ENCODE measurements at regions not wholly inside any gene's neighbourhood (a gene's known extent, or its start where the extent isn't known, plus 50 kb on each side); places are given as distances from the start of the nearest gene placed in this dataset.
"Not testable (repeated sequence)": the region's sequence is repeated elsewhere in the genome, so short reads cannot be mapped to it uniquely, and the experiment has no call there.

DNA sequence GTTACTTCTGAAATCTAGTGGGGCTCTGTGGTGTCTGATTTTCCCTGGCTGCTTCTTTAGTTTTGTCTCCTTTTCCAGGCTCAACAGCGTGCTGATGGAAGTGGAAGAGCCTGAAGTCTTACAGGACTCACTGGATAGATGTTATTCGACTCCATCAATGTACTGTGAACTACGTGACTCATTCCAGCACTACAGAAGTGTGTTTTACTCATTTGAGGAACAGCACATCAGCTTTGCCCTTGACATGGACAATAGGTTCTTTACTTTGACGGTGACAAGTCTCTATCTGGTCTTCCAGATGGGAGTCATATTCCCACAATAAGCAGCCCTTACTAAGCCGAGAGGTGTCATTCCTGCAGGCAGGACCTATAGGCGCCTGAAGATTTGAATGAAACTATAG, 51.1 kb downstream of the NBPF8 start:
- H3K27me3 ChIP-seq (ENCODE audit: control insufficient read depth, insufficient read depth, low read length); H3K36me3 ChIP-seq (replicated peaks; ENCODE audit: control insufficient read depth, insufficient read depth, low read length); H3K4me3 ChIP-seq (ENCODE audit: insufficient read depth, low read depth, low read length); DNase-seq: not testable (repeated sequence)

DNA sequence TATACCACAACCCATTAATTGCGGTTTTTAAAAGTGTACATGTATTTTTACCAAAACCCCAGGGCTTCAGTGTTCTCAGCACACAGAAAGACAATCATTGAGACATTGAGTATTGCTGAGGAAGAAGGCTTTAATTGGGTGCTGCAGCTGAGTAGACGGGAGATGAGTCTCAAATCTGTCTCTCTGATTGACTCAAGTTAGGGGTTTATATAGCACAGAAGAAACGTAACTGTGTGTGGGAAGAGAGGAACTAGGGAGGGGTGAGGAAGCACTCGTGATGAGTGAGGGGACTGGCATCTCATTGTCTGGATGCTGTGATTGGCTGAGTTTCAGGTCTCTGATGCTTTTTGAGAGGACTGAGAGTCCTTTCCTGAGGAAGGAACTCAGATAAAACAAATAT, 62.8 kb downstream of the NBPF8 start:
- not testable (repeated sequence) for H3K4me3 ChIP-seq (ENCODE audit: insufficient read depth, low read depth, low read length); DNase-seq; H3K36me3 ChIP-seq (replicated peaks; ENCODE audit: control insufficient read depth, insufficient read depth, low read length); H3K27me3 ChIP-seq (ENCODE audit: control insufficient read depth, insufficient read depth, low read length)

DNA sequence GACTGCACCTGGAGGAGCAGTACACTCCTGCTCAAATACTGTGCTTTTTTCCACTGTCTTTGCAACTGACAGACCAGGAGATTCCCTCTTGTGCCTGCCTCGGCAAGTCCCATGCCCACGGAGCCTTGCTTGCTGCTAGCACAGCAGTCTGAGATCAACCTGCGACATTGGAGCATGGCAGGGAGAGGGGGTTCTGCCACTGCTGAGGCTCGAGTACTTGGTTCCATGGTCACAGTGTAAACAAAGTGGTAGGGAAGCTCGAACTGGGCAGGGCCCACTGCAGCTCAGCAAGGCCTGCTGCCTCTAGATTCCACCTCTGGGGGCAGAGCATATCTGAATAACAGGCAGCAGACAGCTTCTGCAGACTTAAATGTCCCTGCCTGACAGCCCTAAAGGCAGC, 63.6 kb downstream of the NBPF8 start:
- H3K36me3 ChIP-seq (replicated peaks; ENCODE audit: control insufficient read depth, insufficient read depth, low read length); H3K27me3 ChIP-seq (ENCODE audit: control insufficient read depth, insufficient read depth, low read length); DNase-seq; H3K4me3 ChIP-seq (ENCODE audit: insufficient read depth, low read depth, low read length): not testable (repeated sequence)

DNA sequence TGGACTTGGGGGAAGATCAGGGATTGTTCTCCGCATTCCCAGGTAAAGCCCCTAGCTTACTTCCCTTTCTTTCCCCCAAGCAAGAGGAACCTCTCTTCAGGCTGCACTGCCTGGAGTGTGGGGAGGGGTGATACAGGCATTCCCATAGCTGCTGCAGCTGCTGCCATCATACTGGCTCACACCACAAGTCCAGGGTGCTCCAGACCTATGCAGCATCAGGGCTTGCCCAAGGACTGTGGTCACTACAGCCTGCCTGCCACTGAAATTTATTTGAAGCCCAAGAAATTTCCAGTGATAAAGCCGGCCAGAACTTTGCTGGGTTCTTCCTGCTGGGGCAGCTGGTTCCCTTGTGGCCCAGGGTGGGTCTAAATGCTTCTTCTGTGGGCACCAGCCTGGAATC, 72.7 kb downstream of the NBPF8 start:
- not testable (repeated sequence) for H3K36me3 ChIP-seq (replicated peaks; ENCODE audit: control insufficient read depth, insufficient read depth, low read length); H3K27me3 ChIP-seq (ENCODE audit: control insufficient read depth, insufficient read depth, low read length); DNase-seq; H3K4me3 ChIP-seq (ENCODE audit: insufficient read depth, low read depth, low read length)

DNA sequence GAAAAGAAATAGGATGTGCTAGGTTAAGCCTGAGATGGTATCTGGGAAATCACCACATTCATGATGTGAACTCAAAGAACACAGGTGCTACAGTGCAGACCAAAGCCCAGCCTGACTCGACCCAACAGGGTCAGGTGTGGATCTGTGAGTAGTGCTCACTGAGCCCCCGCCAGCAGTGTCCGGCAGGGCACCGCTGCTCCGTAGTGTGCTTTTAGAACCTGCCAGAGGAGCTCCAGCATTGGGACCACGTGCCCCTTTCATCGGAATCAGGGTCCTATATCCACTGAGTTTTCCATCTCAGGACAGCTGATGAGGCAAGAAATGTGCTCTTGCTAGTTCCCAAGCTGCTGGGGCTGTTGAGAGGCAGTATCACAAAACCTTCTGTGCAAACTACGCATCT, 74.4 kb downstream of the NBPF8 start:
- not testable (repeated sequence) for DNase-seq; H3K36me3 ChIP-seq (replicated peaks; ENCODE audit: control insufficient read depth, insufficient read depth, low read length); H3K27me3 ChIP-seq (ENCODE audit: control insufficient read depth, insufficient read depth, low read length); H3K4me3 ChIP-seq (ENCODE audit: insufficient read depth, low read depth, low read length)

DNA sequence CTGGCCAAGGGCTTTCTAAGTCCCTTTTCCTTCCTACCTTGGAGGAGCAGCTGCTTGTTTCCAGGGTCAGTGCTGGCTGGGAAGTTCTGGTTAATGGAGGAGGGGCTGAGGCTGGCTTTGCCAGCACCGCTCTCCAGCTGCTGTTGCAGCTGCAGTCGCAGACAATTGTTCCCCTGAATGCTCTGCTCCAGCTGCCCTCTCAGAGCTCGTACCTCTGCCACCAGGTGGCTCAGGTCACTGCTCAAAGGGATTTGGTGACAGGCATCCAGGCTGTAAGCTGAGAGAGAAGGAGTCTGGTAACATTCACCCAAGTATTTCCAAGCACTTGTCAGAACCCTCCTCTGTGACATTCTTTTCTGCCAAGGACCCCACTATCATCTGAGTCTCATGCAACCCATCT, 82.3 kb downstream of the NBPF8 start:
- not testable (repeated sequence) for H3K36me3 ChIP-seq (replicated peaks; ENCODE audit: control insufficient read depth, insufficient read depth, low read length); H3K27me3 ChIP-seq (ENCODE audit: control insufficient read depth, insufficient read depth, low read length); DNase-seq; H3K4me3 ChIP-seq (ENCODE audit: insufficient read depth, low read depth, low read length)

DNA sequence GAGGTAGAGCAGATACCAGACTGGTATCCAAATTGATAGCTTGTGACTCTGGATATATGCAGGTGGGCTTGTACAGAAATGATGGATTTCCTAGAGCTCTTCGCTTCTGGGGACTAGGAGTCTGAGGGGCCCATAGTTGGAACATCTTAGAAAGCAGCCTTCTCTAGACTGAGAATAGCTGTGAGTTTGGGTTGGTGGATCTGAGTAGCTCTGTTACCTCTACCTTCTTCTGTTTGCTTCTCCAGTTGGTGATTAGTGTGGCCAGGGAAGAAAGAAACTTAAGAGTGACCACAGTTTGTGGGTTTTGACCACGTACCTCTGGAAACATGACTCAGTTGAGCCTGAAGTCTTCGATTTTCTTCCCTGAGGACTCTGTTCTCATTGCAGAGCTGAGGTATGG, 88.4 kb downstream of the NBPF8 start:
- H3K27me3 ChIP-seq (ENCODE audit: control insufficient read depth, insufficient read depth, low read length); H3K36me3 ChIP-seq (replicated peaks; ENCODE audit: control insufficient read depth, insufficient read depth, low read length); H3K4me3 ChIP-seq (ENCODE audit: insufficient read depth, low read depth, low read length); DNase-seq: not testable (repeated sequence)

DNA sequence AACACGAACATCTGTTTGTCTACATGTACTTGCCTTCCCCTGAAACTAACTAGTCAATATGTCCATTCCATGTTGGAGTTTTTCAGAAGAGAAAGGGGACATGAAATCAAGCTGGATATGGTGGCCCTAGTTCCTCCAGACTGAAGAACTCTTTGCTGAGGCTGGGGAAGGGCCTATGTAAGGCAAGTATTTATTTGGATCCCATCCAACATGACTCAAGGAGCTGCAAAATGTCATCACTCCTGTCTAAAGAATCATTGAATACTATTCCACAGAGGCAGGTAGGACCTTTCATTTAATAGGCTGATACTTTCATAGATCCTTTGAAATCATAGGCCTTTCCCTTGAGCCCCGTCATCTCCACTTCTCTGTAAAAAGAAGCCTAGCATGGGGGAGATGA, 91.5 kb downstream of the NBPF8 start:
- DNase-seq; H3K36me3 ChIP-seq (replicated peaks; ENCODE audit: control insufficient read depth, insufficient read depth, low read length); H3K27me3 ChIP-seq (ENCODE audit: control insufficient read depth, insufficient read depth, low read length); H3K4me3 ChIP-seq (ENCODE audit: insufficient read depth, low read depth, low read length): not testable (repeated sequence)

DNA sequence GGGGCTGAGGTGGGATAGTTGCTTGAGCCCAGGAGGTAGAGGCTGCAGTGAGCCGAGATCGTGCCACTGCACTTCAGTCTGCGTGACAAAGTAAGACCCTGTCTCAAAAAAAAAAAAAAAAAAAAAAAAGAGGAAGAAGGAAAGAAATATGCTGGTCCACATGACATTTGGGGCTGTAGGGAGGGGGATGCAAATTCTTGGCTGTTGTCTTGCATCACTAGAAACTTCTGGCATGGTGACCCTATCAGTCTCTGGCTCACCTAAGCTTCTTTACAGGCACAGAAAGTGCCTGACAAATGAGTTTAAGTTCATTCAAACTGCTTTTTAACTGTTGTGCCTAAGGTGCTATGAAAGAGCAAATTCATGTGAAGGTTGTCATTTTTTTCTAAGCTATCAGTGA, 93.5 kb downstream of the NBPF8 start:
- H3K36me3 ChIP-seq (replicated peaks; ENCODE audit: control insufficient read depth, insufficient read depth, low read length); H3K4me3 ChIP-seq (ENCODE audit: insufficient read depth, low read depth, low read length); H3K27me3 ChIP-seq (ENCODE audit: control insufficient read depth, insufficient read depth, low read length); DNase-seq: not testable (repeated sequence)

DNA sequence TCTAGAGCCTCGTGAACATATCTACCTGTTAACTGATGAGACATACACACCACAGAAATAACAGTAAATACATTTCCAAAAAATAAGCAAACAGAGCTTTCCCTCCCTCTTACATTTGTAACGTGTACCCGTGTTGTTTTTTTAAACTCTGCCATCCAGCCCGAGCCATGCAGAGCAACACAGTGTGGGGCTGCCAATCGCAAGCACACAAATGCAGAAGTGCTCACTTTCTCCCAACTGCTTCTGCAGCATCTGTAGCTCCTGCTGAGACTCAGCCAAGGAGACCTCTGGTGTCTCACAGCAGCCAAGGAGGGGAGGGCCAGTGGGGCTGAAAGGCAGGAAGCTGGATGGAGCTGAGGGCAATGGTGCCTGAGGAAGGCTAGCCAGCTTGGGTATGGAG, 94.4 kb downstream of the NBPF8 start:
- H3K4me3 ChIP-seq (ENCODE audit: insufficient read depth, low read depth, low read length); H3K27me3 ChIP-seq (ENCODE audit: control insufficient read depth, insufficient read depth, low read length); H3K36me3 ChIP-seq (replicated peaks; ENCODE audit: control insufficient read depth, insufficient read depth, low read length); DNase-seq: not testable (repeated sequence)

DNA sequence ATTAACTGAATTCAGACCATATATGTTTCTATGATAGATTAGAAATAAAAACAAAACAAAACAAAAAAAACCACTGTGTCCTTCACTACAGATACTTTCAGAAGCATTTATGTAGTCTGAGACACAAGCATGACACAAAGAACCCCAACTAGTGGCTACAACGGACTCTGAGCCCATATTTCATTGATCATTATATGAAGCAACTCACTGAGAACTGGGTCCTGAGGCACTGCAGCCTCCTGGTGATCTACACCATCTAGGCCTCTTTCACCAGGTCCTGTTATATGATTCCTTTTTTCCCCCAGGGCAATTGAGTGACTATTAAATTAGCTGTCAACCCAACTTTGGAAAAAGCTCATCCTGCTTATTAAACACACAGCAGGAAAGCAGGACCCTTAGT, 98.3 kb downstream of the NBPF8 start:
- H3K27me3 ChIP-seq (ENCODE audit: control insufficient read depth, insufficient read depth, low read length); H3K4me3 ChIP-seq (ENCODE audit: insufficient read depth, low read depth, low read length); DNase-seq; H3K36me3 ChIP-seq (replicated peaks; ENCODE audit: control insufficient read depth, insufficient read depth, low read length): not testable (repeated sequence)

DNA sequence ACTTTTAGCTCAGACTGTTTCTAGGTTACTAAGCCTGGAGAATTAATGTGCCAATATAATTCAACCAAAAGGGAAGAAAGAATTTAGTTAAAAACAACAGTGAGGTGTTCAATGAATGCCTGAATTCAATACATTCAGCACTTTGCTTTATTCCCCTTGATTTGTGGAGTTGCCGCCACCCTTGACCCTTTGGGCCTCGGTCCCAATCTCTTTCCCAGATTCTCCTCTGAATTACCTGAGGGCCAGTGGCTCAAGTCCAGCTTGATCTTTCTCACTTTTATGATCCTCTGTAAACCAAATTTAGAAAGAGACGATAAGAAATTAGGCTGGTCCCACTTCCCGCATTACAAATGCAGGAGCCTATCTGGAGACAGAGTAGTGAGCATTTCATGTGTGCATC, 98.7 kb downstream of the NBPF8 start:
- DNase-seq; H3K36me3 ChIP-seq (replicated peaks; ENCODE audit: control insufficient read depth, insufficient read depth, low read length); H3K27me3 ChIP-seq (ENCODE audit: control insufficient read depth, insufficient read depth, low read length); H3K4me3 ChIP-seq (ENCODE audit: insufficient read depth, low read depth, low read length): not testable (repeated sequence)

DNA sequence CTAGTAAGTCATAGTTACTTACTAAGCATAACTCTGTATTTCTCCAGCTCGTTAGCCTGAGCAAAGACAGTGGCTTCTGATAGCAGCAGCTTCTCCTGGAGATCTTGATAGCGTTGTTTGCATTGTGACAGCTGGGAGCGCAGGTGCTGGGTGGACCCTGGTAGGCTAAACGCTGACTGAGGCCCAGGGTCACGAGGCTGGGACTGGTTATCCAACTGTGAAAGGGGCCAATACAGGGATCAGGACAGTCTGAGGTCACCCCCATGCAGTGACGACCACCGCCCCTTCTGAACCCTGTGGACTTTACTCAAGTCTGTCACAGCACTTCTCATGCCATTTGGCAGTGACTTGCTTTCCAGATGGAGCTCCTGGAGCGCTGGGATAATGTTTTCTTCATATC, 104.4 kb downstream of the NBPF8 start:
- DNase-seq; H3K36me3 ChIP-seq (replicated peaks; ENCODE audit: control insufficient read depth, insufficient read depth, low read length); H3K27me3 ChIP-seq (ENCODE audit: control insufficient read depth, insufficient read depth, low read length); H3K4me3 ChIP-seq (ENCODE audit: insufficient read depth, low read depth, low read length): not testable (repeated sequence)

DNA sequence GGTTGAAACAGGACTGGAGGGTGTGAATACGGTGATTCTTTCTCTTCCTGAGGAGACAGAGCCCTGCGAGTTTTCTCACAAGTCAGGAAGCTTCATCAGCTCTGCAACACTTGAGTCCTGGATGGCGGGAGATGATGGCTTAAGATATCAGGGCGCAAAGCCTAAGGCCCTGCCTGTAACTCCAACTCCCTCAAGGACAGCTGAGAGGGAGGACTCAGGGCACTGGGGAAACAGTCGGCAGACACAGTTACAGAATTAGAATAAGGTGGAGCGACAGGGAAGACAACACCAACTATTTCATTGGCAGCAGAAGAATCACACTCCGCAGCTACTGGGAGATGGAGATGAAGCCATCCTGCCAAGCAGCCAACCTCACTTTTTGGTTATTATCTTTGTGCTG, 109.6 kb downstream of the NBPF8 start:
- not testable (repeated sequence) for H3K36me3 ChIP-seq (replicated peaks; ENCODE audit: control insufficient read depth, insufficient read depth, low read length); H3K27me3 ChIP-seq (ENCODE audit: control insufficient read depth, insufficient read depth, low read length); H3K4me3 ChIP-seq (ENCODE audit: insufficient read depth, low read depth, low read length); DNase-seq

DNA sequence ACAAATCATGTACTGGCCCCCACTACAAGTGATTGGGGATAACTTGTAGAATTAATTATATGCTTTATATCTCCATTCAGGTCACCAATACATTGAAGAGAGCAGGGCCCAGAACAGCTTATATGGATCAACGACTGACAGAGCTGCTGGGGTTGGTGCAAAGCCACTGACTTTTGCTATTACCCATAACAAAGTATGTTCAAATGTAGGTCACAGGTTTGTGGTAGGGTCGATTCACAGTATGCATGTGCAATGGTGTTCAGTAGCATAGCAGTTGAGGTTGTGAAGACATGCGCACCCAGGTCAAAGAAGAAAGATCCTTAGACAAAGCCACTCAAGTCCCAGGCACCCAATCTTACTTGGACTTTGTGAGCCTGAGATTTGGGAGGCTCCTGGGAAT, 110.6 kb downstream of the NBPF8 start:
- H3K27me3 ChIP-seq (ENCODE audit: control insufficient read depth, insufficient read depth, low read length); H3K36me3 ChIP-seq (replicated peaks; ENCODE audit: control insufficient read depth, insufficient read depth, low read length); H3K4me3 ChIP-seq (ENCODE audit: insufficient read depth, low read depth, low read length); DNase-seq: not testable (repeated sequence)

DNA sequence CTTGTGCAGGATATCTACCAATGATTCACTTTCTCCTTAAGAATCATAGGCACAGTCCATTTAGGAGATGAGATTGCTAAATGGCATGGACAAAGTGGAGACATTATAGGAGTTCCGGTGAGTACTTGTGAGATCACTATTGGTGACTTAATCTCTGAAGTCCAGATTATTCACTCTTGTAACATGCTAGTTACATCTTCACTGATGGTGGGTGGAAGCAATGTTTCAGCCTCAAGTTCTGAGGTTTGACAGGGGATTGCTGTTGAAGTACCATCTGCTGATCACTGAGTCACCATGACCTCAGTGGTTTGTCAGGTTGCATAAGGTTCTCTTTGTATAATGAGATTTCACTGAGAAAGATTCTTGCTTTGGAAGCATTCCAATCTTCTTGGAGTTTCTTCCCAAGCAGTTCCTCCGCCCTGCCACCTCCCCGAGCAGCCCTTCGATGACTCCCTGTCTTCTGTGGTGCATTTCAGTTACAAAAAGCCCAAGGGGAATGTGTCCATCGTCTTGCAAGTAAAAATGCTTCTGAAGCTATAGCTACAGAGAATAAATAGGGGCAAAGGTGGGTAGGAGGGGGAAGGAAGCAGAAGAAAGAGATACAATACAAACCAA, 114.7 kb downstream of the NBPF8 start:
- DNase-seq; H3K27me3 ChIP-seq (ENCODE audit: control insufficient read depth, insufficient read depth, low read length); H3K4me3 ChIP-seq (ENCODE audit: insufficient read depth, low read depth, low read length); H3K36me3 ChIP-seq (replicated peaks; ENCODE audit: control insufficient read depth, insufficient read depth, low read length): not testable (repeated sequence)

Measured in H7 (cell line).